Activated CD8-positive, alpha-beta memory T cell treated with anti-CD3 and anti-CD28 coated beads, Interleukin-2, amount 50 U/mL, for 4 hours (primary cell): ENCODE measurements at regions not wholly inside any gene's neighbourhood (a gene's known extent, or its start where the extent isn't known, plus 50 kb on each side); places are given as distances from the start of the nearest gene placed in this dataset.

Experiments used
- DNase-seq: peaks from one replicate; pipeline ENCODE4 v3.0.0-alpha.2; 2020

- DNase-seq, result no peak
Observed at GRCh38 chr2:198788676-198789075, 669.1 kb downstream of the SATB2 start.

- no peak for DNase-seq
Observed at GRCh38 chr2:198782734-198783133, 675.0 kb downstream of the SATB2 start.

GRCh38 chr2:198776616-198777406 lies 680.9 kb downstream of the SATB2 start:
- no peak for DNase-seq

DNA sequence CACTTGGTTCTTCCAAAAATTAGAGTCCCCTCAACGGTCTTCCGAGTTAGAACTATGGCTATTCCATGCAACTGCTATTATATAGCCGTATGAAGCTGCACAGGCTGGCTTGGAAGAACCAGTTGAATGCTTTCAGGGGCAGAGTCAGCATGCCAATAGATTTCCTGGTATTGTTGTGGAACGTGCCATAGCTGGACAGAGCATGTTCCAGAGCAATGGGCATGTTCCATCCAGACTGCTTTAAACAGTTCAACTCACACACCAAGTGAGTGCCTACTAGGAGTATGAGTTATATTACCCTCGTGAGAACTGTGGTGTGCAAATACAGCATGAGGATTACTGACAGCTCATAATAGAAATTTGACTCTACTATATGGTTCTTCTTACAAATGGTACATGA lies 682.0 kb downstream of the SATB2 start:
- no peak for DNase-seq

DNA sequence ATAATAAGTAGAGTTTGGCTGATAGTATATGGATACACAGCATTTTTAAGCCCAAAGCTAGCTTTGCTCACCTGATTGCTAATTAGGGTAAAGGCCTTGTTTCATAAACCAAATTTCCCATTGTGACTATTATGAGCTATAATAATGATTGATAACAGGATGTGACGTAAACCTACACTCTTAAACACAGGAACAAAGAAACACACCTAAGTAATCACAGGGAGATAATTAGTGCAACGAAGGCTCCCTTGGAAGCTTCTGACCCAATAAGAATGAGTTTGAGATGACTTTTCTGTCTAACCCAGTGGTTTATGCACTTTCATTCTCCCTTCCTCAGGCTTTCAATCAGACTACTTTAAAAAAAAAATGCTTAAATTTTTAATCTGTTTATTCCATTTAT lies 683.2 kb downstream of the SATB2 start:
- DNase-seq, result no peak

- no peak for DNase-seq
Observed at GRCh38 chr2:198767694-198768093, 690.0 kb downstream of the SATB2 start.

DNA sequence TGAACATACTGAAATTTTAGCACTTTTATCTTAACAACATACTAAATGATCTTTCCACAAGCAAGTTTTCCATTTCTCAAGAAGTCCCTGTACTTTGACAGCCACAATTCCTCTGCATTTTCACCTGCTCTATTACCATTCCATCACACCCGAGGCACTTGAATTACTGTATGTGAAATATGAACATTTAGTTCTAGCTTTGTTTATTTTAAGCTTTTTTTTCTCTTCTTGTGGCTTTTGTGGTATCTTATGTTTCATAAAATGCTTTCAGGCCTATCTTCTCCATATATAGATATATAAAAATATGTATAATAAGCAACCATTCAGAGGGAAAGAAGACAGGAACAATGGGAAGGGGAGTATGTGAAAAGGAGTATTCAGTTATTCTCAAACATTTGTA lies 693.9 kb downstream of the SATB2 start:
- no peak for DNase-seq

DNA sequence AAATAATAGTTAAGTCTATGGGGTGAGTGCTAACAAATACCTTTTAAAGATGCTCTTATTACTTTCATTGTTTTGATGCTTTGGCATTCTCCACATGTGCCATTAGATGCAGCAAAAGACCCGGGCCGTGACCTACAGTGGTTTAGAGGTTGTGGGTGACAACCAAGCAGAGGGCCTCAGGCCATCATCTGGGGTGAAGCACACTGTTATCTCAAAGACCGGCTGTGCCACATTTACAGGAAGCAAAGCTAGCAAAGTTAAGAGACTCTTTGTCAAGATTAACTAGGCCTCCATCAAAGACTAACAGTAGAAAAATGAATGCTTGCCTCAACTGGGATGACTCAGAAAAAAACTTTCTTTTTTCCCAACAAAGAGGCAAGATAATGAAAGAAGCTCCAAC lies 695.3 kb downstream of the SATB2 start:
- no peak for DNase-seq

DNA sequence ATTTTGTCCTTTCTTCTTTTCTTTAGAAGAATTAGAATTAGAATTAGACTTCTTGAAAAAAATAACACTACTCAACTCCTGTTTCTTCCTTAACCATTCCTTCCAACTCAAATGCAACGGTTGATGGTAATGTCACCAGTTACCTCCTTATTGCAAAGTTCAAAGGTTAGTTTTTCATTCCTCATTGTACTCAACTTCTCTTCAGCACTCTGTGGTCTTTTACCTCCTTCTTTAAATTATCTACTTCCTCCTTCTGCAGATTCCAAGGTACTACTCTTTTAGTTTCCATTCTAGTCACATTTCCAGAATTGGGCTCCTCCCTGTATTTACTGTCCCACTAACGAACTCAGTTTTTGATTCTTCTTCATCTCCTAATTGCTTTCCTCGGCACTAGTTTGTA lies 700.7 kb downstream of the SATB2 start:
- DNase-seq, result no peak

DNA sequence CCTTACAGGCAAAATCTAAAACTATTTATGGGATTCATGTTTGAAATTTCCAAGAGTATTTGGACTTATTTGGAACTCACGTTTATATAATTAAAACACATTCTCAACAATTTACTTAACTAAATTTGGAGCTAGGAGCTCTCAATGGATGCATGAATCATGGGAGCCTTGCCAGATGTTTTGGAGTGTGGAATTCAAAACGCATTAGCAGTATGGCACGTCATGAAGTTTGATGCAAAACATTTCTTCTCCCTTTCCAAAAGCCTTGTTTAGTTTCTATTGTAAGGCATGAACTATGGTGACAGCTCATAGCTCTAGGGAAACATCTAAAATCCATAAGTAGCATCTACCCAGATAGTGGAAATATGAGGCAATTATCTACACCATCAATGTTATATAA lies 701.6 kb downstream of the SATB2 start:
- no peak for DNase-seq

DNA sequence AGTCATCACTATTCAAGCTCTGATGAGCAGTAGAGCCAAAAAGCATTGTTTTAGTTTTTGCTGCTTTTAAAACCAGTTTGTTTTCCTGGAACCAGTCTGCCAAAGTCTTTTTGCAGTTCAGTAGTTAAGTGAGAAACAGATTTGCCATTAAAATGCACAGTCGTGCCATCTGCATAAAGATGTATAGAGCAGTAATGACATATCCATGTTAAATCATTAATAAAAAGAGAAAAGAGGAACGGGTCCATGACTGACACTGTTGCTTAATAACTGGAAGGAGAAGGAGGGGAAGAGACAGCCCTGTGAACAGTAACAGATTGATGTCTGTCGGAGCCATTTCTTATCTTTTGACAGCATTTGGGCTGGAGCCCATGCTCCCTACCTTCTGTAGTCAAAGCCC lies 704.6 kb downstream of the SATB2 start:
- no peak for DNase-seq

- no peak for DNase-seq
Observed at GRCh38 chr2:198749364-198749763, 708.4 kb downstream of the SATB2 start.

GRCh38 chr2:198731842-198732399 lies 725.8 kb downstream of the SATB2 start:
- no peak for DNase-seq

- DNase-seq, result no peak
Observed at GRCh38 chr2:198720266-198720665, 737.5 kb downstream of the SATB2 start.

- DNase-seq, result no peak
Observed at GRCh38 chr2:198717451-198717850, 740.3 kb downstream of the SATB2 start.

GRCh38 chr2:198715302-198715835 lies 742.4 kb downstream of the SATB2 start:
- DNase-seq, result no peak

- DNase-seq, result no peak
Observed at GRCh38 chr2:198712485-198712884, 745.3 kb downstream of the SATB2 start.

- DNase-seq, result no peak
Observed at GRCh38 chr2:198711484-198711883, 746.3 kb downstream of the SATB2 start.

GRCh38 chr2:198710562-198710961 lies 747.2 kb downstream of the SATB2 start:
- no peak for DNase-seq

- no peak for DNase-seq
Observed at GRCh38 chr2:198706476-198707082, 751.2 kb downstream of the SATB2 start.

GRCh38 chr2:198703281-198703680 lies 754.5 kb downstream of the SATB2 start:
- DNase-seq, result no peak

GRCh38 chr2:198702796-198703195 lies 754.9 kb downstream of the SATB2 start:
- no peak for DNase-seq

DNA sequence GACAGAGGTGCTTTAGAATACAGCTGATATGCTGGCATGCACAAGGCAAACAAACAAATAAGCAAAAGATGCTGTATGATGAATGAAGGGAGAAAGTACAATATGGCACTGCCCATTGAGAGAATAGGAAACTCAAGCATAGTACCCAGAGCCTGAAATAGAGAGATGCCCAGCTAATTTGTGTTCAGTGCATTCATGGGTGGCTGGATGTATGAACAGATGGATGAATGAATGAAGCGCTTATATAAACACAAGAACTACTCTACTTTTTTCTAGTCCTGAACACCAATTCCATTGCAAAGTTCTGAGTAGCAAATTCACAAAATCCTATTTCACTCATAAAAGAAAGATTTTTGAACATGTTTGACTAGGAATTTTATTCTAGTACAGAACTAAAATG lies 756.3 kb downstream of the SATB2 start:
- DNase-seq, result no peak

DNA sequence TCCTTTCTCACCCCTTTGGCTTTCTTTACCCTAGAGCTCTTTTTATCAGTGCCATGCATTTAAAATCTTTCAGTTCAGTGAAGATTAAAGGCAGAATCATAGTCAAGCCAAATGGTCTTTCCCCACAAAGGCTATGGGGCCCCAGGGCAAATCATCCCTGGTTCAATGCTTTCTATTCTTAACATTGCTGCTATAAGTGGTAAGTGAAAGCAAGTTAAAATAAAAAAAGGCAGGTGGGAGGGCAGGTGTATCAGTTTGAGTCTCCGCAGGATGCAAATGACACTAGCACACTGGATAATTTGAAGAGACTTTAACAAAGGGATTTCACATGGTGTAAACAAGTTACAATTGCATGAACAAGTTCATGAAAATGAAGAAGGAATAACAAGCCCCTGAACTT lies 757.4 kb downstream of the SATB2 start:
- no peak for DNase-seq
